ENCODE measurements at regions not wholly inside any gene's neighbourhood (a gene's known extent, or its start where the extent isn't known, plus 50 kb on each side); places are given as distances from the start of the nearest gene placed in this dataset.
"Not testable (repeated sequence)": the region's sequence is repeated elsewhere in the genome, so short reads cannot be mapped to it uniquely, and the experiment has no call there.

DNA sequence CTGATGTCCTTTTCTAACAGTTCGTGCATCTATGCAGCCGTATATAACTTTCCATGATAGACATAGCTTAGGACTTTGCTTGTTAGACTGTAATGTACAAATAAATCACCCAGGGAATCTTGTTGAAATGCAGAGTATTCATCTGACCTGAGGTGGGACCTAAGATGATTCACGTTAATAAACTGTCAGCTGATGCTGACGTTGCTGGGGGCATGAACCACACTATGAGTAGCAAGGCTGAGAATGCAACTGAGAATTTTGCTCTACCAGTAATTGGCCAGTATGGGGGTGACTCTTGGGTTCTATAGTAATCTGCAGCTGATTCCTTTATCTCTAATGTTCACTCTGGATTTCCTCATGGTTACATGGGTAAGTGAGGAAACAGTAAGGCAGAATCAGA, 130.1 kb upstream of the MALRD1 start:
- H3K4me3 Mint-ChIP-seq: no peak overlapping the region
- no peaks in the 10 kb centered on the region for H3K4me1 Mint-ChIP-seq
- no peak overlapping the region for H3K4me2 ChIP-seq (replicated peaks; ENCODE audit: low read depth, low read length, poor library complexity, severe bottlenecking)
- intact Hi-C loops (cut with micrococcal nuclease): no loop called here
- POLR2A ChIA-PET: no interaction called here
- H2AFZ ChIP-seq (ENCODE audit: insufficient read depth, low read depth, low read length, poor library complexity, severe bottlenecking): no peak overlapping the region
- CTCF ChIA-PET: no interaction called here
- no peaks in the 10 kb centered on the region for H3K79me2 ChIP-seq (ENCODE audit: control insufficient read depth, insufficient read depth, low read length)
- H4K20me1 ChIP-seq (ENCODE audit: control insufficient read depth, insufficient read depth, low read length, poor library complexity, severe bottlenecking): no peaks in the 10 kb centered on the region
- no peaks in the 10 kb centered on the region for H3K4me1 ChIP-seq (ENCODE audit: control insufficient read depth in 2 of 2, insufficient read depth in 2 of 2, low read length in 2 of 2)
- no peaks in the 10 kb centered on the region for H3K36me3 ChIP-seq (replicated peaks in 1 of 2; ENCODE audit: control extremely low read depth in 1 of 2, control insufficient read depth in 1 of 2, extremely low read depth in 1 of 2, insufficient read depth in 2 of 2, low read length in 1 of 2)
- no peak for DNase-seq
- TF ChIP-seq, protein P1, sequence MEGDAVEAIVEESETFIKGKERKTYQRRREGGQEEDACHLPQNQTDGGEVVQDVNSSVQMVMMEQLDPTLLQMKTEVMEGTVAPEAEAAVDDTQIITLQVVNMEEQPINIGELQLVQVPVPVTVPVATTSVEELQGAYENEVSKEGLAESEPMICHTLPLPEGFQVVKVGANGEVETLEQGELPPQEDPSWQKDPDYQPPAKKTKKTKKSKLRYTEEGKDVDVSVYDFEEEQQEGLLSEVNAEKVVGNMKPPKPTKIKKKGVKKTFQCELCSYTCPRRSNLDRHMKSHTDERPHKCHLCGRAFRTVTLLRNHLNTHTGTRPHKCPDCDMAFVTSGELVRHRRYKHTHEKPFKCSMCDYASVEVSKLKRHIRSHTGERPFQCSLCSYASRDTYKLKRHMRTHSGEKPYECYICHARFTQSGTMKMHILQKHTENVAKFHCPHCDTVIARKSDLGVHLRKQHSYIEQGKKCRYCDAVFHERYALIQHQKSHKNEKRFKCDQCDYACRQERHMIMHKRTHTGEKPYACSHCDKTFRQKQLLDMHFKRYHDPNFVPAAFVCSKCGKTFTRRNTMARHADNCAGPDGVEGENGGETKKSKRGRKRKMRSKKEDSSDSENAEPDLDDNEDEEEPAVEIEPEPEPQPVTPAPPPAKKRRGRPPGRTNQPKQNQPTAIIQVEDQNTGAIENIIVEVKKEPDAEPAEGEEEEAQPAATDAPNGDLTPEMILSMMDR (IDR thresholded peaks at IDR 0.05): no peak
- TF ChIP-seq EZH2 (IDR thresholded peaks at IDR 0.05; ENCODE audit: borderline replicate concordance, insufficient read depth, low read depth, low read length, poor library complexity, severe bottlenecking): no peak
- no peak overlapping the region for H3K9ac ChIP-seq (ENCODE audit: low read length)
- no peak overlapping the region for H3K27ac Mint-ChIP-seq
- H3K4me3 ChIP-seq (ENCODE audit: control extremely low read depth in 1 of 5, extremely low read depth in 1 of 5, insufficient read depth in 1 of 5, low read depth in 2 of 5, low read length in 4 of 5): no peak overlapping the region
- no peak for ATAC-seq (ENCODE audit: low read depth)
- peaks cover 4% of the 10 kb centered on the region for H3K9me3 Mint-ChIP-seq (ENCODE audit: insufficient read depth)
- H3K27ac ChIP-seq (ENCODE audit: low read length in 2 of 2): no peak overlapping the region
- H3K9me3 ChIP-seq (ENCODE audit: control extremely low read depth in 1 of 3, control insufficient read depth in 2 of 3, insufficient read depth in 1 of 3, low read length in 2 of 3): peaks cover 0 to 9% (median 0%) of the 10 kb centered on the region in 3 donors
- H3K27me3 ChIP-seq (replicated peaks in 1 of 4; ENCODE audit: control extremely low read depth in 1 of 4, control insufficient read depth in 3 of 4, insufficient read depth in 4 of 4, low read length in 3 of 4): no peaks in the 10 kb centered on the region
- H3K27me3 Mint-ChIP-seq: no peaks in the 10 kb centered on the region
- WGBS (ENCODE audit: insufficient coverage): 94% methylated on average over 2 of the region's 4 CpGs

DNA sequence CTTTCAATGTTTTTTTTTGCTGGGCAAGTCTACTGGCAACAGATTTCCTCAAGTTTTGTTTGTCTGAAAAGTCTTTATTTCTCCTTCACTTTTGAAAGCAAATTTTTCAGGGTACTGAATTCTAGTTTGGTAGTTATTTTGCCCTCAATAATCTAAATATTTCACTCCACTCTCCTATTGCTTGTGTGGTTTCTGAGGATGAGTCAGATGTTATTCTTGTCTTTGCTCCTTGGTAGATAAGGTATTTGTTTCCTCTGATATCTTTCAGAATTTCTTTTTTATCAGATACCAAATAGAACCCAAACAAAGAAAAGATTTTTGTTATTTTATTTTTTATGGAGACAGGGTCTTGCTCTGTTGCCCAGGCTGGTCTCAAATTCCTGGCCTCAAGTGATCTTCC, 99.2 kb upstream of the MALRD1 start:
- POLR2A ChIA-PET: no interaction called here
- CTCF ChIA-PET: no interaction called here
- TF ChIP-seq, protein P1 (IDR thresholded peaks at IDR 0.05): no peak
- TF ChIP-seq EZH2 (IDR thresholded peaks at IDR 0.05; ENCODE audit: borderline replicate concordance, insufficient read depth, low read depth, low read length, poor library complexity, severe bottlenecking): no peak
- Histone ChIP-seq H4K20me1 (ENCODE audit: control insufficient read depth, insufficient read depth, low read length, poor library complexity, severe bottlenecking) (no peaks in the 10 kb centered on the region), H3K4me2 (replicated peaks; ENCODE audit: low read depth, low read length, poor library complexity, severe bottlenecking) (no peak overlapping the region), H3K9me3 (ENCODE audit: control extremely low read depth in 1 of 3, control insufficient read depth in 2 of 3, insufficient read depth in 1 of 3, low read length in 2 of 3) (peaks cover 0 to 3% (median 1%) of the 10 kb centered on the region in 3 donors), H3K79me2 (ENCODE audit: control insufficient read depth, insufficient read depth, low read length) (no peaks in the 10 kb centered on the region), H3K9ac (ENCODE audit: low read length) (no peak overlapping the region), H3K4me3 (ENCODE audit: control extremely low read depth in 1 of 5, extremely low read depth in 1 of 5, insufficient read depth in 1 of 5, low read depth in 2 of 5, low read length in 4 of 5) (no peak overlapping the region), H2AFZ (ENCODE audit: insufficient read depth, low read depth, low read length, poor library complexity, severe bottlenecking) (no peak overlapping the region), H3K36me3 (replicated peaks in 1 of 2; ENCODE audit: control extremely low read depth in 1 of 2, control insufficient read depth in 1 of 2, extremely low read depth in 1 of 2, insufficient read depth in 2 of 2, low read length in 1 of 2) (no peaks in the 10 kb centered on the region), H3K27me3 (replicated peaks in 1 of 4; ENCODE audit: control extremely low read depth in 1 of 4, control insufficient read depth in 3 of 4, insufficient read depth in 4 of 4, low read length in 3 of 4) (no peaks in the 10 kb centered on the region), H3K27ac (ENCODE audit: low read length in 2 of 2) (no peak overlapping the region), H3K4me1 (ENCODE audit: control insufficient read depth in 2 of 2, insufficient read depth in 2 of 2, low read length in 2 of 2) (no peaks in the 10 kb centered on the region)
- no peak for DNase-seq
- H3K4me3 Mint-ChIP-seq: no peak overlapping the region
- H3K4me1 Mint-ChIP-seq: no peaks in the 10 kb centered on the region
- no peak for ATAC-seq (ENCODE audit: low read depth)
- no peaks in the 10 kb centered on the region for H3K9me3 Mint-ChIP-seq (ENCODE audit: insufficient read depth)
- no peaks in the 10 kb centered on the region for H3K27me3 Mint-ChIP-seq
- intact Hi-C loops (cut with micrococcal nuclease): no loop called here
- H3K27ac Mint-ChIP-seq: no peak overlapping the region

DNA sequence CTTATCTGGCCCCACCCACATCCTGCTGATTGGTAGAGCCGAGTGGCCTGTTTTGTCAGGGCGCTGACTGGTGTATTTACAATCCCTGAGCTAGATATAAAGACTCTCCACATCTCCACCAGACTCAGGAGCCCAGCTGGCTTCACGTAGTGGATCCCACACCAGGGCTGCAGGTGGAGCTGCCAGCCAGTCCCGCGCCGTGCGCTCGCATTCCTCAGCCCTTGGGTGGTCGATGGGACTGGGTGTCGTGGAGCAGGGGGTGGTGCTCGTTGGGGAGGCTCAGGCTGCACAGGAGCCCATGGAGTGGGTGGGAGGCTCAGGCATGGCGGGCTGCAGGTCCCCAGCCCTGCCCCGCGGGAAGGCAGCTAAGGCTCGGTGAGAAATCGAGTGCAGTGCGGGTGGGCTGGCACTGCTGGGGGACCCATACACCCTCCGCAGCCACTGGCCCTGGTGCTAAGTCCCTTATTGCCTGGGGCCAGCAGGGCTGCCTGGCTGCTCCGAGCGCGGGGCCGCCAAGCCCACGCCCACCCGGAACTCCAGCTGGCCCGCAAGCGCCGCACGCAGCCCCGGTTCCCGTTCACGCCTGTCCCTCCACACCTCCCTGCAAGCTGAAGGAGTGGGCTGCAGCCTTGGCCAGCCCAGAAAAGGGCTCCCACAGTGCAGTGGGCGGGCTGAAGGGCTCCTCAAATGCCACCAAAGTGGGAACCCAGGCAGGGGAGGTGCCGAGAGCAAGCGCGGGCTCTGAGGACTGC, 97.4 kb upstream of the MALRD1 start:
- H3K4me1 Mint-ChIP-seq; DNase-seq; H3K4me3 Mint-ChIP-seq; H3K4me3 ChIP-seq (ENCODE audit: control extremely low read depth in 1 of 5, extremely low read depth in 1 of 5, insufficient read depth in 1 of 5, low read depth in 2 of 5, low read length in 4 of 5); H3K79me2 ChIP-seq (ENCODE audit: control insufficient read depth, insufficient read depth, low read length); intact Hi-C loops (cut with micrococcal nuclease); H2AFZ ChIP-seq (ENCODE audit: insufficient read depth, low read depth, low read length, poor library complexity, severe bottlenecking); H3K36me3 ChIP-seq (replicated peaks in 1 of 2; ENCODE audit: control extremely low read depth in 1 of 2, control insufficient read depth in 1 of 2, extremely low read depth in 1 of 2, insufficient read depth in 2 of 2, low read length in 1 of 2); H3K9me3 Mint-ChIP-seq (ENCODE audit: insufficient read depth); H3K27ac Mint-ChIP-seq; H3K4me1 ChIP-seq (ENCODE audit: control insufficient read depth in 2 of 2, insufficient read depth in 2 of 2, low read length in 2 of 2); H3K9ac ChIP-seq (ENCODE audit: low read length); H3K27ac ChIP-seq (ENCODE audit: low read length in 2 of 2); ATAC-seq (ENCODE audit: low read depth); H3K4me2 ChIP-seq (replicated peaks; ENCODE audit: low read depth, low read length, poor library complexity, severe bottlenecking); H4K20me1 ChIP-seq (ENCODE audit: control insufficient read depth, insufficient read depth, low read length, poor library complexity, severe bottlenecking); POLR2A ChIA-PET; H3K27me3 ChIP-seq (replicated peaks in 1 of 4; ENCODE audit: control extremely low read depth in 1 of 4, control insufficient read depth in 3 of 4, insufficient read depth in 4 of 4, low read length in 3 of 4); H3K9me3 ChIP-seq (ENCODE audit: control extremely low read depth in 1 of 3, control insufficient read depth in 2 of 3, insufficient read depth in 1 of 3, low read length in 2 of 3); CTCF ChIA-PET; H3K27me3 Mint-ChIP-seq: not testable (repeated sequence)
- WGBS (ENCODE audit: insufficient coverage): 91% methylated on average over 27 of the region's 35 CpGs
